ENCODE measurements at regions not wholly inside any gene's neighbourhood (a gene's known extent, or its start where the extent isn't known, plus 50 kb on each side); places are given as distances from the start of the nearest gene placed in this dataset.
A peak's percentile ranks its signal among the peaks of the same experiment; 100 is the strongest.

DNA sequence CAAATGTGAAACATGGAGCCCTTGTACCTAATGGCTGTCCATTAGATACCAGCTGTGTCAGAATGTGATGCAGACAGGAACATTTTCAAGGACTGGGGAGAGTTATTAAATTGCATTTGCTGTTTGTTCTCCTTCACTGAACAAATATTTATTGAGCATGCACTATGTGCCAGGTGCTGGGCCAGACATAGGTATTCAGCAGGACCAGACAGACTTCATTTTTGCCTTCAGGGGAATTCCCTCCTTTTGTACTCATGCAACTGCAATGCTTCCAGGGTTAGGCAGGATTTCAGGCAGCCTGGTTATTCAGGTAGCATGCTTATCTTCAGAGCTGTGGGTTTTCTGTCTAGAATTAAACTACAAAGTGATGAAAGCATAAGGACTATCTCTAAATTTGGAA lies 64.2 kb upstream of the SMYD2 start:
- no peaks in the 10 kb centered on the region for H3K36me3 ChIP-seq (ENCODE audit: control insufficient read depth in 2 of 2, insufficient read depth in 2 of 2, low read length in 2 of 2)
- H3K4me3 ChIP-seq (ENCODE audit: low read length in 2 of 2) = no peak overlapping the region
- no peaks in the 10 kb centered on the region for H3K27me3 ChIP-seq (ENCODE audit: control insufficient read depth in 2 of 2, insufficient read depth in 2 of 2, low read length in 2 of 2)
- no peak overlapping the region for H3K27ac ChIP-seq (ENCODE audit: low read depth in 2 of 2, low read length in 2 of 2)
- no peak overlapping the region for H3K9ac ChIP-seq (ENCODE audit: low read depth in 1 of 2, low read length in 2 of 2)
- H3K4me1 ChIP-seq (ENCODE audit: control insufficient read depth in 2 of 2, insufficient read depth in 2 of 2, low read length in 2 of 2) = peaks cover 0 to 3% of the 10 kb centered on the region in 2 donors
- H3K9me3 ChIP-seq (ENCODE audit: control insufficient read depth in 2 of 2, low read length in 2 of 2) = no peaks in the 10 kb centered on the region

DNA sequence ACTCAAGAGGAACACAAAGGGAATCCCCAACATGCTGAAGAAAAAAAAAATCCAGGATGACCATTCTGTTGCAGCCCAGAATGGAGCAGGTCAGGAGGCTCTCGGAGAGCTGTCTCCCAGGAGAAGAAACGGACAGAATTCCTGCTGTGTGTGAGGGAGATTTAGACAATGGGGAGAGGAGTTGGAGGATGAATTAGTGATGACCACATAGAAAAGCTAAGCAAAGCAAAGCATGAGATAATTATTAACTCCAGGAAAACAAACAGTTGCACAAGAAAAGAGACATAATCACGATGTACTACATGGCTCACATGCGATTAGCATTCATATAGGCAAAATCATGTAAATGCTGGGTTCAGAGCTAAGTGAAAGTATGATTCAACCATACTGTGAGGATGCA lies 61.1 kb upstream of the SMYD2 start:
- Histone ChIP-seq H3K36me3 (ENCODE audit: control insufficient read depth in 2 of 2, insufficient read depth in 2 of 2, low read length in 2 of 2) (no peaks in the 10 kb centered on the region), H3K4me1 (ENCODE audit: control insufficient read depth in 2 of 2, insufficient read depth in 2 of 2, low read length in 2 of 2) (no peaks in the 10 kb centered on the region), H3K9ac (ENCODE audit: low read depth in 1 of 2, low read length in 2 of 2) (no peak overlapping the region), H3K27me3 (ENCODE audit: control insufficient read depth in 2 of 2, insufficient read depth in 2 of 2, low read length in 2 of 2) (no peaks in the 10 kb centered on the region), H3K9me3 (ENCODE audit: control insufficient read depth in 2 of 2, low read length in 2 of 2) (no peaks in the 10 kb centered on the region), H3K4me3 (ENCODE audit: low read length in 2 of 2) (no peak overlapping the region), H3K27ac (ENCODE audit: low read depth in 2 of 2, low read length in 2 of 2) (no peak overlapping the region)

DNA sequence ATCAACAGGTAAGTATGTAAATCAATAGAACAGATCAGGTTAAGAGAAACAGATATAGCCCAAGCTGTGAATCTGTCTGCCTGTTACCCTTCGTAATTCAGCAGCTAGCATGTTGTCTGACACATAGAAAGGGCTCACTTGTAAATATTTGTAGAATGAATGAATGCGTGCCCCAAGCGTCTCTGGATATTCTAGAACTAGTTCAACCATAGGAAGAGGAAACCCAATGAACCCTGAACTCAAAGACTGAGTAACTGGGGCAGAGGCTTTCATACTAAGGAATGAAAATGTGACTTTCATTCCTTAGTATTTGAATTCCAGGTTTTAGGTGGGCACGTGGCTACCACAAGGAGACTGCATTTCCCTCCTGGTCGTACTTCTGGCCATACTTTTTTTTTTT lies 60.1 kb upstream of the SMYD2 start:
- H3K9ac ChIP-seq (ENCODE audit: low read depth in 1 of 2, low read length in 2 of 2) = no peak overlapping the region
- H3K27me3 ChIP-seq (ENCODE audit: control insufficient read depth in 2 of 2, insufficient read depth in 2 of 2, low read length in 2 of 2) = no peaks in the 10 kb centered on the region
- H3K4me1 ChIP-seq (ENCODE audit: control insufficient read depth in 2 of 2, insufficient read depth in 2 of 2, low read length in 2 of 2) = no peaks in the 10 kb centered on the region

DNA sequence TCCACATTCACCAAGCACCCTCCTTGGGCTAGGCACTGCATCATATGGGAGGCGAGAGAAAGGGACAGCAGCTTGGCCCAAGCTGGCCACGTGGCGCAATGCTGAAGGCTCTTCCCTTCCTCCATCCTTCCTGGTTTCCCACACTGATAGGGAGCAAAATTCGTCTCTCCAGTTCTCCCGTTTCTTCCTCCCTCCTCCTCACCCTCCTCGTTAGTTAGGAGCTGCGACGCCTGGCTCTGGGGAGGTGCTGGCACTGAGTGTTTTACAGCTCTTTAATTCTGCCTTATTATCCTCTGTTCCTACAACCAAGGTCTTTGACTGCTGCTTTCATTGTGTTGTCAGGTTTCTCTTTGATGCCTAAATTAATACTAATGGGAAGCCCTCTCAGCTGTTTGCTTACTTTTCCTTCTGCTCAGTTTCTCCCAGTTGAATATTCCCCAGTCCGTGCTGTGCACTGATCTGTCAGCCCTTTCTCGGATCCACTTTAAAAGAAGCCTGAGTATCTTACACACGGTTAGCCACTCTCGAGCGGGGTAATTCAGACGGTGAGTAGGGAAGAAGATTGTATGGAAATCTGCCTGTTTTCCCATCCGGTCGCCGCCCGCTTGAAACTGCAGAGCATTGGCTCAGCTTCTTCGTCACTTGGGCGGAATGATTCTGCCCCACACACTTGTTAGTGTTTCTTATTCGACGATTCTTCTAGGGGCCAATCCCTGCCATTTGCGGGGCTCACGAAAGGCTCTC lies 56.2 kb upstream of the SMYD2 start:
- no peaks in the 10 kb centered on the region for H3K4me1 ChIP-seq (ENCODE audit: control insufficient read depth in 2 of 2, insufficient read depth in 2 of 2, low read length in 2 of 2)
- H3K27ac ChIP-seq (ENCODE audit: low read depth in 2 of 2, low read length in 2 of 2) = no peak overlapping the region
- no peaks in the 10 kb centered on the region for H3K9me3 ChIP-seq (ENCODE audit: control insufficient read depth in 2 of 2, low read length in 2 of 2)
- no peaks in the 10 kb centered on the region for H3K36me3 ChIP-seq (ENCODE audit: control insufficient read depth in 2 of 2, insufficient read depth in 2 of 2, low read length in 2 of 2)
- no peaks in the 10 kb centered on the region for H3K27me3 ChIP-seq (ENCODE audit: control insufficient read depth in 2 of 2, insufficient read depth in 2 of 2, low read length in 2 of 2)
- peak overlapping the region; percentile 9 to 47 for H3K4me3 ChIP-seq (ENCODE audit: low read length in 2 of 2)
- no peak overlapping the region for H3K9ac ChIP-seq (ENCODE audit: low read depth in 1 of 2, low read length in 2 of 2)

More for the DNA sequence above, 60.1 kb upstream of the SMYD2 start:
- Histone ChIP-seq H3K27ac (ENCODE audit: low read depth in 2 of 2, low read length in 2 of 2) (no peak overlapping the region), H3K9me3 (ENCODE audit: control insufficient read depth in 2 of 2, low read length in 2 of 2) (no peaks in the 10 kb centered on the region), H3K36me3 (ENCODE audit: control insufficient read depth in 2 of 2, insufficient read depth in 2 of 2, low read length in 2 of 2) (no peaks in the 10 kb centered on the region), H3K4me3 (ENCODE audit: low read length in 2 of 2) (no peak overlapping the region)

DNA sequence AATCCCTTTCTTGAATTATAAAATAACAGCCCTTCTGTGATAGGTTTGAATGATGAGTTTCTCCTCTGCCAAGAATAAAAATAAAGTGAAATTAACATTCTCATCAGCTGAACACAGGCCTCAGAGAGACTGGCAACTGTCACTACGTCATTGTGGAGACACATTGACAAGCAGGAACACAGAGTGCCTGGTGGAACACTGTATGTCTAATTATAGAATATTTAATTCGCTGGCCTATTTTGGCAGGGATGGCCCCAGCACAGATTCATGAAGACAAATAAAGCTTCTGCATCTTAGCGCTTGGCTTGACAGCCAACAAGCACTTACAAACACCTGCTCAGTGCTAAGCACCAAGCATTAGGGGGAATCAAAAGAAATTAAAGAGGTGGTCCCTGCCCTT lies 52.0 kb upstream of the SMYD2 start:
- Histone ChIP-seq H3K4me1 (ENCODE audit: control insufficient read depth in 2 of 2, insufficient read depth in 2 of 2, low read length in 2 of 2) (no peaks in the 10 kb centered on the region), H3K9ac (ENCODE audit: low read depth in 1 of 2, low read length in 2 of 2) (no peak overlapping the region), H3K27ac (ENCODE audit: low read depth in 2 of 2, low read length in 2 of 2) (no peak overlapping the region), H3K27me3 (ENCODE audit: control insufficient read depth in 2 of 2, insufficient read depth in 2 of 2, low read length in 2 of 2) (no peaks in the 10 kb centered on the region), H3K4me3 (ENCODE audit: low read length in 2 of 2) (no peak overlapping the region), H3K36me3 (ENCODE audit: control insufficient read depth in 2 of 2, insufficient read depth in 2 of 2, low read length in 2 of 2) (no peaks in the 10 kb centered on the region), H3K9me3 (ENCODE audit: control insufficient read depth in 2 of 2, low read length in 2 of 2) (no peaks in the 10 kb centered on the region)

DNA sequence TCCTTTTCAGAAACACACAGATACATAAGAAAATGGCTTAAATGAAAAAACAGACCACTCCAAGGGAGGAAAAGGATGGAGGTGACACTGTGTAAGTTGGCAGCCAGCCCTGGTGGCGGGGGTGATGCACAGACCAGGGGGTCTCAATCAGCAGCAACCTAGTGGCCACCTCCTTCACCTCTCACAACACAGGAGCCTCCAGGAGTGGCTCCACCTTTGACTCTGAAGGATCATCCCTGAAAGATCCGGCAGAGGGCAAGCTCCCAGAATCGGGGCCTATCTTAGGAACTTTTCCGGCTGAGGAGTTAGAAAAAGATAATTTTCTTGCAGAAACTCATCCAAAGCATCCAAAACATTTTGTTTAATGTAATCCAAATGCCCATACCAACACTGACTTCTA lies 51.2 kb upstream of the SMYD2 start:
- no peaks in the 10 kb centered on the region for H3K4me1 ChIP-seq (ENCODE audit: control insufficient read depth in 2 of 2, insufficient read depth in 2 of 2, low read length in 2 of 2)
- no peaks in the 10 kb centered on the region for H3K9me3 ChIP-seq (ENCODE audit: control insufficient read depth in 2 of 2, low read length in 2 of 2)
- no peaks in the 10 kb centered on the region for H3K27me3 ChIP-seq (ENCODE audit: control insufficient read depth in 2 of 2, insufficient read depth in 2 of 2, low read length in 2 of 2)
- no peaks in the 10 kb centered on the region for H3K36me3 ChIP-seq (ENCODE audit: control insufficient read depth in 2 of 2, insufficient read depth in 2 of 2, low read length in 2 of 2)
- H3K9ac ChIP-seq (ENCODE audit: low read depth in 1 of 2, low read length in 2 of 2) = no peak overlapping the region
- H3K4me3 ChIP-seq (ENCODE audit: low read length in 2 of 2) = no peak overlapping the region
- no peak overlapping the region for H3K27ac ChIP-seq (ENCODE audit: low read depth in 2 of 2, low read length in 2 of 2)
